K562 (cell line): ENCODE measurements at regions not wholly inside any gene's neighbourhood (a gene's known extent, or its start where the extent isn't known, plus 50 kb on each side); places are given as distances from the start of the nearest gene placed in this dataset.

Experiments
- CGGBP1 ChIP-seq: fragments of 250-450 bp; sonication (Bioruptor Pico); IDR thresholded peaks from 2 replicates; pipeline ENCODE4 v1.9.0; 2021; ENCODE audit warnings: mild to moderate bottlenecking
- ETS1 ChIP-seq: conservative IDR thresholded peaks from 2 replicates; pipeline ENCODE4 v1.6.1; 2011; ENCODE audit warnings: low read depth, mild to moderate bottlenecking, low read length; ENCODE audit not compliant: control insufficient read depth
- FOXA3 ChIP-seq, 2 experiments: fragments of 450-650 bp in 1 of 2; sonication (generic) in 1 of 2; formaldehyde crosslinking; IDR thresholded peaks in 1 of 2; conservative IDR thresholded peaks in 1 of 2; 2 replicates each; pipeline versions ENCODE4 v1.4.0 to v1.8.0; 2020 to 2022; ENCODE audit warnings: mild to moderate bottlenecking in 2 of 2, missing genetic modification reagents in 1 of 2
- SMC3 ChIP-seq: conservative IDR thresholded peaks from 2 replicates; pipeline ENCODE4 v1.6.1; 2011; ENCODE audit warnings: low read depth, low read length, improper control_type of control experiment; ENCODE audit not compliant: insufficient read depth
- THRA ChIP-seq: fragments of 450-650 bp; IDR thresholded peaks from 2 replicates; pipeline ENCODE4 v1.6.1; 2017; ENCODE audit warnings: mild to moderate bottlenecking, moderate library complexity
- USF1 ChIP-seq: sonication (generic); formaldehyde crosslinking; IDR thresholded peaks from 2 replicates; pipeline ENCODE4 v1.9.0; 2022; ENCODE audit warnings: mild to moderate bottlenecking, missing genetic modification reagents
- ZBTB1 ChIP-seq: sonication (generic); formaldehyde crosslinking; IDR thresholded peaks from 2 replicates; pipeline ENCODE4 v1.8.1; 2023; ENCODE audit warnings: missing genetic modification reagents, low read depth, mild to moderate bottlenecking, borderline replicate concordance
- ZNF263 ChIP-seq: sonication (generic); formaldehyde crosslinking; IDR thresholded peaks from 2 replicates; pipeline ENCODE4 v1.8.0; 2022; ENCODE audit warnings: mild to moderate bottlenecking, missing genetic modification reagents, borderline replicate concordance
- ZNF707 ChIP-seq: fragments of 250-450 bp; sonication (Bioruptor Pico); conservative IDR thresholded peaks from 2 replicates; pipeline ENCODE4 v1.8.0; 2022; ENCODE audit warnings: inconsistent platforms, mild to moderate bottlenecking, moderate library complexity
- ZNF764 ChIP-seq: fragments of 250-450 bp; sonication (Bioruptor Pico); IDR thresholded peaks from 2 replicates; pipeline ENCODE4 v1.4.0; 2020; ENCODE audit warnings: low read depth, mild to moderate bottlenecking, moderate library complexity
- TF ChIP-seq, protein P1 (sequence below): fragments of 250-450 bp; sonication (Bioruptor Pico); IDR thresholded peaks from 2 replicates; pipeline ENCODE4 v1.5.0; 2021; ENCODE audit warnings: mild to moderate bottlenecking, moderate library complexity
- TF ChIP-seq, protein P2 (sequence below), 3 experiments: IDR thresholded peaks in 2 of 3; conservative IDR thresholded peaks in 1 of 3; 2 replicates each; pipeline ENCODE4 v1.5.1; 2011 to 2012; ENCODE audit warnings: low read length in 3 of 3, mild to moderate bottlenecking in 3 of 3, control low read depth in 2 of 3, improper control_type of control experiment in 1 of 3, inconsistent platforms in 1 of 3, low read depth in 1 of 3, mixed read lengths in 1 of 3, moderate library complexity in 1 of 3; ENCODE audit not compliant: insufficient read depth in 2 of 3
- TF ChIP-seq, protein P3 (sequence below): fragments of 450-650 bp; IDR thresholded peaks from 2 replicates; pipeline ENCODE4 v1.7.1; 2018; ENCODE audit warnings: mild to moderate bottlenecking, low read depth; ENCODE audit not compliant: partially characterized antibody

GRCh38 chr5:93915142-93915553 is 173.7 kb upstream of the POU5F2 start (continued):
- TF ChIP-seq, protein P1, sequence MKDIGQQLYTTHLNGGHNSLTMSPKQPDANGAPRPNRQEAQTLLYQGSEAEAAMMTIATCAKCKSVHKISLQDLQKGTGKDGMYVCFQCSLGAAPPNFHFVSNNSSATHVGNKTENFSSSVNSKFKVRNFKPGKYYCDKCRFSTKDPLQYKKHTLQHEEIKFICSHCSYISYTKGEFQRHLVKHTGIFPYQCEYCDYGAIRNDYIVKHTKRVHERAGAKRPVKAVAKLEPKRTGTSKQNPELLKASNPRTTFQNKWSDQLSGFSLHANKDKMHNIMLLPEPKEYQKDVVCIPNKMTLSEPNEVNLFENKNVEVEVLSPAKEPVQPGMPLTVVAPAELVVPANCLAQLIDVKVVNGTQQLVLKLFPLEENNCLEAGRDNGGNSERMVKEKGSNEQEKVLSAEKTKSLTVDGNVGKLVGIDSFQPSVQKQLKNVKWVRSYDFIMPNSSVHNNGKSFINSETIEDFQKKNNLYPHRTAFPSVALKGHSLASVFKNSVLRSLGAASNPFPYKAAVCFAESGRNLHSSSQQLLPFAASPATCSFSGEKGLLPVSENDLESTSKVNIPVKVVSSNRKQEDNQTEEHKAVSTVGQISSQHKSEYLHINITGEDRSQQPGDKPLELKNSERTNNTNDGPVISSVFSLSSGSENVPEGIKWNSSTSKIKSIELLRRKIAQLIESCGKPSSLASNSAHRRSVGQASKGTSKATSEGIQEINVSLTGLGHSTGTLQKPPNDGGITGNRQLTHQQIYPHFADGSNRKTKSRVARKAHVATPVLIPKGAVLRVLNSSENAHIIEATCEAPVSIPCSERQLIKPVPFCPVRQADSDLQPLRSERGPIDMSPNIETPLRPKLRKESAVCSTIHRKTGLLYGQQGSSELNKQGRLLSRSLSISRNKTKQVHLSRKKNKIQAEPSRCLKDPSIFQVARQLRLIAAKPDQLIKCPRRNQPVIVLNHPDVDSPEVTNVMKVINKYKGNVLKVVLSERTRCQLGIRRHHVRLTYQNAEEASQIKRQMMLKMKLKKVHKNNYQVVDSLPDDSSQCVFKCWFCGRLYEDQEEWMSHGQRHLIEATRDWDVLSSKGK = no peak
- TF ChIP-seq ZNF707 (no peak), USF1 (no peak), ZBTB1 (CRISPR knock-in tag) (no peak), ETS1 (no peak), THRA (no peak), ZNF263 (CRISPR knock-in tag) (no peak), CGGBP1 (CRISPR knock-in tag) (no peak), SMC3 (peak; percentile 28; the same call in 1 of the 2 replicates), FOXA3 (CRISPR knock-in tag; conservative IDR thresholded peaks at IDR 0.05 in 1 of 2, IDR thresholded peaks at IDR 0.05 in 1 of 2) (peak in 1 of 2 experiments; percentile 59; a peak in 2 of 4 replicates), ZNF764 (CRISPR knock-in tag) (no peak)
- TF ChIP-seq, protein P2, sequence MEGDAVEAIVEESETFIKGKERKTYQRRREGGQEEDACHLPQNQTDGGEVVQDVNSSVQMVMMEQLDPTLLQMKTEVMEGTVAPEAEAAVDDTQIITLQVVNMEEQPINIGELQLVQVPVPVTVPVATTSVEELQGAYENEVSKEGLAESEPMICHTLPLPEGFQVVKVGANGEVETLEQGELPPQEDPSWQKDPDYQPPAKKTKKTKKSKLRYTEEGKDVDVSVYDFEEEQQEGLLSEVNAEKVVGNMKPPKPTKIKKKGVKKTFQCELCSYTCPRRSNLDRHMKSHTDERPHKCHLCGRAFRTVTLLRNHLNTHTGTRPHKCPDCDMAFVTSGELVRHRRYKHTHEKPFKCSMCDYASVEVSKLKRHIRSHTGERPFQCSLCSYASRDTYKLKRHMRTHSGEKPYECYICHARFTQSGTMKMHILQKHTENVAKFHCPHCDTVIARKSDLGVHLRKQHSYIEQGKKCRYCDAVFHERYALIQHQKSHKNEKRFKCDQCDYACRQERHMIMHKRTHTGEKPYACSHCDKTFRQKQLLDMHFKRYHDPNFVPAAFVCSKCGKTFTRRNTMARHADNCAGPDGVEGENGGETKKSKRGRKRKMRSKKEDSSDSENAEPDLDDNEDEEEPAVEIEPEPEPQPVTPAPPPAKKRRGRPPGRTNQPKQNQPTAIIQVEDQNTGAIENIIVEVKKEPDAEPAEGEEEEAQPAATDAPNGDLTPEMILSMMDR (IDR thresholded peaks at IDR 0.05 in 2 of 3, conservative IDR thresholded peaks at IDR 0.05 in 1 of 3; ENCODE audit: insufficient read depth in 2 of 3, low read depth in 1 of 3, low read length in 3 of 3) = peak in 2 of 3 experiments; percentile 25 to 46; a peak in 2 of 6 replicates
- TF ChIP-seq, protein P3, sequence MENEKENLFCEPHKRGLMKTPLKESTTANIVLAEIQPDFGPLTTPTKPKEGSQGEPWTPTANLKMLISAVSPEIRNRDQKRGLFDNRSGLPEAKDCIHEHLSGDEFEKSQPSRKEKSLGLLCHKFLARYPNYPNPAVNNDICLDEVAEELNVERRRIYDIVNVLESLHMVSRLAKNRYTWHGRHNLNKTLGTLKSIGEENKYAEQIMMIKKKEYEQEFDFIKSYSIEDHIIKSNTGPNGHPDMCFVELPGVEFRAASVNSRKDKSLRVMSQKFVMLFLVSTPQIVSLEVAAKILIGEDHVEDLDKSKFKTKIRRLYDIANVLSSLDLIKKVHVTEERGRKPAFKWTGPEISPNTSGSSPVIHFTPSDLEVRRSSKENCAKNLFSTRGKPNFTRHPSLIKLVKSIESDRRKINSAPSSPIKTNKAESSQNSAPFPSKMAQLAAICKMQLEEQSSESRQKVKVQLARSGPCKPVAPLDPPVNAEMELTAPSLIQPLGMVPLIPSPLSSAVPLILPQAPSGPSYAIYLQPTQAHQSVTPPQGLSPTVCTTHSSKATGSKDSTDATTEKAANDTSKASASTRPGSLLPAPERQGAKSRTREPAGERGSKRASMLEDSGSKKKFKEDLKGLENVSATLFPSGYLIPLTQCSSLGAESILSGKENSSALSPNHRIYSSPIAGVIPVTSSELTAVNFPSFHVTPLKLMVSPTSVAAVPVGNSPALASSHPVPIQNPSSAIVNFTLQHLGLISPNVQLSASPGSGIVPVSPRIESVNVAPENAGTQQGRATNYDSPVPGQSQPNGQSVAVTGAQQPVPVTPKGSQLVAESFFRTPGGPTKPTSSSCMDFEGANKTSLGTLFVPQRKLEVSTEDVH = no peak
